Eye (tissue), 1 donor: ENCODE measurements at regions not wholly inside any gene's neighbourhood (a gene's known extent, or its start where the extent isn't known, plus 50 kb on each side); places are given as distances from the start of the nearest gene placed in this dataset.

Source experiments
- DNase-seq: peaks from one replicate; pipeline ENCODE4 v3.0.0-alpha.2; 2015

DNA sequence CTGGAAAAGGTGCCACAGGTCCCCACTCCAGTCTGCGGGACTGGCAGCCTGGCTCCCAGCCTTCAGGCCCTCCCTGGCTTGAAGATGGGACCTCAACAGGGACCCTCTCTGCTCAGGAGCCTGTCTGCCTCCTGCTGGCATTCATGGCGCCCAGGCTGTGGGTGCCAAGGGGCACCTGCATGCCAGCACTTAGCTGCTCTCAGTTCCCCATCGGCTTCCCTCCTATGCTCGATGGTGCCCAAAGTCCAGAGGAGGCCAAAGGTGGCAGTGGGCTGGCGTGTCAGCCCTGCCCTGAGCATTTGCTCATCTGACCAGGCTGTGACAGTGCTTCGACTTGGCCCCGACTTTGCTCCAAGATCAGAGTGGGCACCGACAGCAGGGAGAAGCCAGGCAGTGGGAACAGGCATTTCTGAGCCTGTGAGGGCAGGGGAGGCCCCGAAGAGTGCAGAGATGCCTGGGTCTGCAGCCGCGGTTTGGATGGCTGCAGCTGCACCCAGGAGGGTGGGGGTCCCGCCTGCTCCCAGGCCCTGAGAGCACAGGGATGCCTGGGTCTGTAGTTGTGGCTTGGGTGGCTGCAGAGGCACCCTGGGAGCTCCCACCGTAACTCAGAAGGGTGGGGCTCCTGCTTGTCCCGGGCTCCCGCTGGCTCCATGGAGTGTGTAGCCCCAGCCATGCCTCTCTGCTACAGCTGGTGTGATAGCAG, 463.6 kb downstream of the TBC1D22A start:
- no peak for DNase-seq

GRCh38 chr22:47225080-47225930, 462.9 kb downstream of the TBC1D22A start:
- DNase-seq, result no peak
